ENCODE measurements at regions not wholly inside any gene's neighbourhood (a gene's known extent, or its start where the extent isn't known, plus 50 kb on each side); places are given as distances from the start of the nearest gene placed in this dataset.
A peak's percentile ranks its signal among the peaks of the same experiment; 100 is the strongest.
"Not testable (repeated sequence)": the region's sequence is repeated elsewhere in the genome, so short reads cannot be mapped to it uniquely, and the experiment has no call there.

GRCh38 chr11:25766332-25767015 is 565.5 kb upstream of the ANO3 start:
- no peak for DNase-seq

GRCh38 chr11:25769287-25769686 is 562.6 kb upstream of the ANO3 start:
- DNase-seq = no peak

GRCh38 chr11:25771605-25772004 is 560.3 kb upstream of the ANO3 start:
- no peak for DNase-seq

DNA sequence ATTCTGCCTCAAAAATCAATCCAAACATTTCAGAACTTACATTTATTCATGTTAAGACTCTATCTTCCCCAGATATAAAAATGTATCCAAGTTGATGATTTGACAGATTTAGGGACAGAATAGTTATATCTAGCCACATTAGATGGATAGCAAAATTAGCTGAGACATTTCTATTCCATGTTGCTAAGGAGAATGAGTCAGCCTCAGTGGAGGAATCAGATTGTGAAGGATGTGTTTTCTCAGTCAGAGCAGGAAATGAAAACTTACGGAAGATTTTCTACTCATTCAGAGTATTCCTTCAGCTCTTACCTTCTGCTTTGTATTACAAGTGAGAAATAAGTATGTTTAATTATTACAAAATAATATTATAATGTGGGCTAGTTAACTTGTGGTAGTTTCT is 556.3 kb upstream of the ANO3 start:
- DNase-seq = no peak

DNA sequence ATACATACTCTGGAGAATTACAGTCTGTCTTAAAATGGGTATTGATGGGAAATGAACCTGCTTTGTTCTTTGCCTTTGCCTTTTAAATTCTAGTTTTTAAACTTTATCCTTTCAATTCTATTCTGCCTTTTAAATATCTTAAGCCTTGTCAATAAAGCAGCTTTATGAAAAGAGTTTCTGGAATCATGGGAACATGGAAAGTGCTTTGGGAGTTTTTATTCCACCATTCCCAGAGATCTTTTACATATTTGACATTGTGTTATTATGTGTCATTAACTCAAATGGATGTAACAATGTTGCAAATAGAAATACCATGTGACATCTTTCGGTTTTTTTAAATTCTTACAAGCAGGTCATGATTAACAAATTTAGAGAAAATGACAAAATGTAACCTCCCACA is 555.7 kb upstream of the ANO3 start:
- DNase-seq = no peak

- no peak for DNase-seq
Observed at GRCh38 chr11:25777343-25777742, 554.6 kb upstream of the ANO3 start.

DNA sequence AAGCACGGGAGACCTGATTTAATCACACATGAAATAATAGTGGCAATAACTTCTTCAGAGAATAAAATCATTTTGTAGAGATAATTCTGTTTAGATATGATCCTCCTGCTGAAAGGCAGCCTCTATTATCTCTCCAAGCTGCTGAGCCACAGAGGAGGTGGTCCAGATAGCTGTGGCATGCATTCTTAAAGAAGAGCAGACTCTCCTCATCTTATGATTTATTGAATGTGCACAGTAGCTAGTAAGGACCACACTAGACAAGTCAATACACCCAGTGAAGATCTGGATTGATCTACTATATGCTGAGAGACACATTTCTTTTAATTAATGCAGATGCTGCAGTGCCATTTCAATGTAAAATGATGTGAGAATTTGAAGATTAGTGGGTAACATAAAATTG is 552.9 kb upstream of the ANO3 start:
- DNase-seq = no peak

- no peak for DNase-seq
Observed at GRCh38 chr11:25787416-25787815, 544.5 kb upstream of the ANO3 start.

GRCh38 chr11:25790396-25790795 is 541.5 kb upstream of the ANO3 start:
- no peak for DNase-seq

- no peak for DNase-seq
Observed at GRCh38 chr11:25793637-25794036, 538.3 kb upstream of the ANO3 start.

DNA sequence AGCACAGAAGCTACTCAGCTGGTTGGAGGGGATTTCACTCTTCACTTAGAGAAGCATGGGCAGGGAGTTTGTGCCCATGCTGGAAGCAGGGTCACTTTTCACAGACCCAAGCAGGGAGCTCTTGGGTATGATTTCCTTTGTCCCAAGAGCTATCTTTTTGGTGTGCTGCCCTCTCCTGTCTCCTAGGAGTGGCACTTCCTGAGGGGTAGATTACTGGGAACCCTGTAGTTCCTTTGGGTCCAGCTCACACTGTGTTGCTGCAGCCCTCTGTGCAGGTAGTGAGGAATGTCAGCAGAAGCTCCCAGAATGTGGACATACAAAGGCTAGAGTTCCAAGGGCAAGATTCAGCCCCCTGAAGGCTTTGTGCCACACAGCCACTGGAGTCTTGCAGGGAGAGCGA is 537.1 kb upstream of the ANO3 start:
- no peak for DNase-seq

DNA sequence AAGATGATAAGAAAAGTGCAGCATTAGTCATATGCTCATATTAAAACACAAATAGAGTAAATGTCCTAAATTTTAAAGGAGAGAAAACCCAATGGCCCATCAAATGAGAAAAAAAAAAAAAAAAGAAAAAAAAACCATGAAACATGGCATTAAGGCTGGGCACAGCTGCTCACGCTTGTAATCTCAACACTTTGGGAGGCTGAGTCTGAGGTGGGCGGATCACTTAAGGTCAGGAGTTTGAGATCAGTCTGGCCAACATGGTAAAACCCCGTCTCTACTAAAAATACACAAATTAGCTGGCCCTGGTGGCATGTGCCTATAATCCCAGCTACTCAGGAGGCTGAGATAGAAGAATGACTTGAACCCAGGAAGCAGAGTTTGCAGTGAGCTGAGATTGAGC is 515.5 kb upstream of the ANO3 start:
- no peak for DNase-seq

DNA sequence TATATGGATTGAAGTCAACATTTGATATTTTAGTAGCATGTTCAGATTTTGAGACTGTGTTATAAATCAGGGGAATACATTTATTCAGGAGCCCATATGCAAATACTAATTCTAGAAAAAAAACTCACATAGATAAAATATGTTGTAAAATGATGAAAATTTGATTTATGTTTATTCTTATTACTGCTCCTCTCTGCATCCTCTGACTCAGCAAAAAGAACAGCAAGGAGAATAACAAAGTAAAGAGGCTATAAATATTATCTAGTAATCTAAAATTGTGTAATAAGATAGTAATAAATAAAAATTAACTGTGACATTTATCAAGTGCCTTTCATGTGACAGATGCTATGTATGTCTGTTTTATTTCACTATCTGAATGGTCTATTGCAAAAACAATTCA is 507.2 kb upstream of the ANO3 start:
- DNase-seq = no peak

- not testable (repeated sequence) for DNase-seq
Observed at GRCh38 chr11:25831485-25831884, 500.4 kb upstream of the ANO3 start.

- no peak for DNase-seq
Observed at GRCh38 chr11:25838918-25839625, 492.9 kb upstream of the ANO3 start.

DNA sequence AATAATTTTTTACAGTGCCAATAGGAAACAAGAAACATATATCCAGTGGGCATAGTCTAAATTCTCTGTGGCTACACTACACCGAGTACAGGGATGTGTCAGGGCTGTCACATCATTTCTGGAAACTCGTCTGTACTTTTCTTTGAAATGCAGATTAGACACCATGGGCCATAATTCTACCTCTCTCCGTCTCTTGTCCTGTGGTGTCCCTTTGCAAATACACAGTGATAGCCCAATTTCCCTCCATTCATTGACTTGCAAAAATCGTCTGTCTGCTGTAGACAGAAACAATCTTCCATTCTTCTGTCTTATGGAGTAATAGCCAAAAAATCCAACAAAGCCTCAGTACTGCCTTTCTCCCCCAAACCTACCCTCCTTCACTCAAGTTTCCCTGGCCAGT is 487.1 kb upstream of the ANO3 start:
- no peak for DNase-seq

- no peak for DNase-seq
Observed at GRCh38 chr11:25855916-25856315, 476.0 kb upstream of the ANO3 start.

DNA sequence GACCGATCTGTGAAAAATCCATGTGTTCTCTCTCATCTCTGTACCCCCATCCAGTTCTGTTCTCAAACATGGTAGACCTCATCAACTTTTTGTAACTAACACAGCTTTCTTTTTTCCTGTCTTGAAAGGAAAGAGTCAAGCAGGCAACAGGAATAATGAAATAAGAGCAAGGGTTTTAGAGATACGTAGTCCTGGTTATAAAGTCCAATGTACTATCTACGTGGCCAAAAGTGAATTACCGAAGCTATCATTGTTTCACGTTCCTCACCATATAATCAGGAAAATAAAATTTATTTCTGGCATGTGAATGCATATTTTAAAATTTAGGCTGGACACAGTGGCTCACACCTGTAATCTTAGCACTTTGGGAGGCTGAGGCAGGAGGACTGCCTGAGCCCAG is 472.2 kb upstream of the ANO3 start:
- DNase-seq = no peak

DNA sequence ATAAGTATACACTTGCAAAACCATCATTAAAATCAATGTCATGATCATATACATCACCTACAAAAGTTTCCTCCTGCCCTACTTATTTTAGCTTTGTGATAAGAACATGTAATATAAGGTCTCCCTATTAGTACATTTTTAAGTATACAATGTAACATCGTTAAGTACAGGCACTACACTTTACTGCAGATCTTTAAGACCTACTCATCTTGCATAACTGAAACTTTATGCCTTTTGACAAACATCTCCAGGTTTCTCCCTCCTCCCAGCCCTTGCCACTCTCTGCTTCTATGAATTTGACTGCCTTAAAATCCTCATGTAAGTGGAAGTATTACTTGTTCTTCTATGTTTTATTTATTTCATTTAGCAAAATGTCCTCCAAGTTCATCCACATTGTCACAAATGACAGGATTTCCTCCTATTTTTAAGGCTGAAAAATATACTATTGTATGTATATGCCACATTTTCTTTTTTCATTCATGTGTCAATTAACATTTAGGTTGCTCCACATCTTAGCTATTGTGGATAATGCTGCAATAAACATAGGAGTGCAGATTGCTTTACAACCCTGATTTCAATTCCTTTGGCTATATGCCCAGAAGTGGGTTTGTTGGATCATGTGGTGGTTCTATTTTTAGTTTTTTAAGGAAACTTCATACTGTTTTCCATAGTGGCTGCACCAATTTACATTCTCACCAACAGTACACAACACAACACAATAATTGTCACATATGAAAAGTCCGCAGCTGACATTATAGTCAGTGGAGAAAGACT is 471.1 kb upstream of the ANO3 start:
- DNase-seq = peak; percentile 59

DNA sequence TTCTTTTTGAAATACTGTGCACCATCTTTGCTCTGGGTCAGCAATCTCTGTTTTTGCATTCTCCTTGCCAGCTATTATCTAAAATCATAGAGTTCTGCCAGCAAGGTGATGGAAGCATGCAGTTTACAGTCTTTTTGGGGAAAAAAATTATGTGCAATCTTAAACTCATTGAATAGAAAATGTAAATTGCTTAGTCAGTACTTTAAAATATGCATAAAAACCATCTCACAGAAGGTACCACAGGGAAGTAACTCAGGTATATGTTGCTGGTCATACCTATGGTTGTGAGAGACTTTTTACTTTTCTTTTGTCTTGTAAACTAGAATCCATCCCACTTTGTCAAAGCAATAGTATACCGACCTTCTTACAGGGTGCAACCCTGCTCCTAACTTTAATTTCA is 469.8 kb upstream of the ANO3 start:
- no peak for DNase-seq

GRCh38 chr11:25863986-25864385 is 467.9 kb upstream of the ANO3 start:
- no peak for DNase-seq

DNA sequence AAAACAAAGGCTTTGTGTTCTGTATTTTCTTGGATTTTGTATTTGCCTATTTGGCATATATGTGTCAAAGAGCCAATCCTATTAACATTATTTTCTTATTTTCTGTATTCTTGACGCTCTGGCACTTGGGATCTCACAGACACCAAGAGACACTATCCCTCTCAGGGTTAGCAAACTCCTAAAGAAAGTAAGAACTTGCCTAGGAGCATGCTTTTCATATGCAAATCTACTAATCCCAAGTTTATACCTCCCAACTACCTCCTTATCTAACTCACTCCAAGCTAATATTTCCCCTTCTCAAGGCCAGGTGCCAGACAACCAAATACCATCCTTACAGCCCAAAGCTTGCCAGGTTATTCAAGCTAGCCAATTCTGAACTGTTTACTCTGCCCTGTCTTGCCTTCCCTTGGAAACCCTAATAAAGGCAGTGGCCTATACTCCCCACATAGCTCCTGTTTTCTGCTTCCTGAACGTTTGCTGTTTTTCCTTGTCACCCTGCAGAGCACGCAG is 455.4 kb upstream of the ANO3 start:
- DNase-seq = no peak

GRCh38 chr11:25886036-25886435 is 445.9 kb upstream of the ANO3 start:
- no peak for DNase-seq

All from left kidney (tissue), 1 donor.